ENCODE measurements at regions not wholly inside any gene's neighbourhood (a gene's known extent, or its start where the extent isn't known, plus 50 kb on each side); places are given as distances from the start of the nearest gene placed in this dataset.

DNA sequence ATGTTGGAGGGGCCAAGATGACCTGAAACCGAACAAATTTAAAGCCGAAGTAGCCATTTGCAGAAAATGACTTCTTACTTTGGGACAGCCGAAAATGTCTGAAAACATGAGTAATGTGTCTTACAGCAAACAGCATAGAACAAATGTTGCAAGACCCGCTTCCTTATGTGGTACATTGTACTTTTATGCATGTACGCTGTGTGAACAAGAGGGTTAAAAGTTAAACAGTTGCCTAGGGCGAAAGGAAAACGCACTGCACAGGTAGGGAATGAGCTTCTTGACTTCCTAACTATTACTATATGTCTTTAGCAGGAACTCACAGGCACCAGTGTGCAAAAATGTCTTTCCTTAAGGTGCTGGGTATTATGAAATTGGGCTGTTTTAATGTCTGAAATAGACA, 303.5 kb upstream of the MGMT start:
- TF ChIP-seq, protein P1, sequence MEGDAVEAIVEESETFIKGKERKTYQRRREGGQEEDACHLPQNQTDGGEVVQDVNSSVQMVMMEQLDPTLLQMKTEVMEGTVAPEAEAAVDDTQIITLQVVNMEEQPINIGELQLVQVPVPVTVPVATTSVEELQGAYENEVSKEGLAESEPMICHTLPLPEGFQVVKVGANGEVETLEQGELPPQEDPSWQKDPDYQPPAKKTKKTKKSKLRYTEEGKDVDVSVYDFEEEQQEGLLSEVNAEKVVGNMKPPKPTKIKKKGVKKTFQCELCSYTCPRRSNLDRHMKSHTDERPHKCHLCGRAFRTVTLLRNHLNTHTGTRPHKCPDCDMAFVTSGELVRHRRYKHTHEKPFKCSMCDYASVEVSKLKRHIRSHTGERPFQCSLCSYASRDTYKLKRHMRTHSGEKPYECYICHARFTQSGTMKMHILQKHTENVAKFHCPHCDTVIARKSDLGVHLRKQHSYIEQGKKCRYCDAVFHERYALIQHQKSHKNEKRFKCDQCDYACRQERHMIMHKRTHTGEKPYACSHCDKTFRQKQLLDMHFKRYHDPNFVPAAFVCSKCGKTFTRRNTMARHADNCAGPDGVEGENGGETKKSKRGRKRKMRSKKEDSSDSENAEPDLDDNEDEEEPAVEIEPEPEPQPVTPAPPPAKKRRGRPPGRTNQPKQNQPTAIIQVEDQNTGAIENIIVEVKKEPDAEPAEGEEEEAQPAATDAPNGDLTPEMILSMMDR (conservative IDR thresholded peaks at IDR 0.05; ENCODE audit: low read depth, low read length) = no peak
- no peak for DNase-seq (ENCODE audit: low read depth)
- no peak overlapping the region for H3K4me3 ChIP-seq (ENCODE audit: low read length)

DNA sequence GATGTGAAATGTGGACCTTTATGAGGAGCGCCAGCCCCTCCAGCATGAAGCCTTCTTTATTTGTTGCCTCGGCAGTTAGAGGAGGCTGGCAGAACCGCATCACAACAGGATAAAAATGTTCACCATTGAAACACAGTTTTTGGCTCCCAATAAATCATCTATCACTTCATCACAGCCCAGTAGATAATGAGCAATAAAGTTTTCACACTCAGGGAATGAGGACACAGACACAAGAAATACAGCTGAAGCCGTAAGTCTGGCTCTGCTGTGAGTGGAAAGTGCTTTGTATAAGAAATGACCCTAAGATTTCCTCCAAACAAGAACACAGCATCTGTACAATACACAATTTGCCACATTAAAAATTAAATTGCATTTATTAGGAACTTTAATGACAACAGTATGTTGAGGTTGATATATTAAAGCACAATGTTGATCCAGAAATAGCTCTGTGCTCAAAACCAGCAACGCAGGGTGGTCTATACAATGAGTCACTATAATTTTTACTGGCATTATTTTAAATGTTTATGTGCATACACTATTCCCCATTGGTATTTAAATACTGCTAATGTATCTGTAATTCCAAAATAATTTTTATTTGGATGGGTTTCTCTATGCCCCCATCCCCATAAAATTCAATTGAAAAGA, 301.8 kb upstream of the MGMT start:
- H3K4me3 ChIP-seq (ENCODE audit: low read length) = no peak overlapping the region
- DNase-seq (ENCODE audit: low read depth) = no peak
- TF ChIP-seq, protein P1 (conservative IDR thresholded peaks at IDR 0.05; ENCODE audit: low read depth, low read length) = no peak

DNA sequence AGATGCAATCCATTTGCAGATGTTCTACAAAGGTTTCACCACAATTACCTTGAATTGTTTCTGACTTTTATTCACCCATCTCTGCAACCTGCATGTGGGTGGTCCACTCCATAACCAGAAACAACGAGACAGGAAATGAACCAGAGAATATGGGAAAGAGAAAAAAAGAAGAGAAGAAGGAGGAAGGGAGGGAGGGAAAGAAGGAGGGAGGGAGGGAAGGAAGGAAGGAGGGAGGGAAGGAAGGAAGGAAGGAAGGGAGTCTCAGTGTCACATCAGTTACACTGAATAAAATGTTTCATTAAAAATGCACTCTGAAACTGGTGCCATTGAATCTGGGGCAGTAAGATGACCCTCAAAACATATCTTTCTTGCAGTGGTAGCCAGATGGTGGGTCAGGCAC, 301.3 kb upstream of the MGMT start:
- no peak for DNase-seq (ENCODE audit: low read depth)
- TF ChIP-seq, protein P1 (conservative IDR thresholded peaks at IDR 0.05; ENCODE audit: low read depth, low read length) = no peak
- no peak overlapping the region for H3K4me3 ChIP-seq (ENCODE audit: low read length)

DNA sequence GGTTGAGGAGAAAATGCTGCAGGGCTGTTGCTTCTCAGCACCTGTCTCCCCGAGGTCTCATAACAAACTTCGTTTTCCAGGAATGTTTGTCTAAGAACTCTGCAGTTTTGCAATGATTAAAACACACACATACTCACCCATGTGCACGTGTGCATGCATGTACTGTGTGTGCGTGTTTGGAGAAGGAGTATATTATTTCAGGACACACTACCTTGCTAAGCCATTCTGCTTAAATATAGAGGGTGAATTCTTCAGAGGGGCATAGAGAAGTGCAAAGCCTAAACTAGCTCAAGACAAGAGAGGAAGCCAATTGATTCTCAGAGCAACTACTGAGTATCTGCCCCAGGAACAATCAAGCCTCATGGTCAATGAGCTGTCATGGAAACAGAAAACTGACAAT, 298.4 kb upstream of the MGMT start:
- DNase-seq (ENCODE audit: low read depth) = no peak
- H3K4me3 ChIP-seq (ENCODE audit: low read length) = no peak overlapping the region
- TF ChIP-seq, protein P1 (conservative IDR thresholded peaks at IDR 0.05; ENCODE audit: low read depth, low read length) = no peak

DNA sequence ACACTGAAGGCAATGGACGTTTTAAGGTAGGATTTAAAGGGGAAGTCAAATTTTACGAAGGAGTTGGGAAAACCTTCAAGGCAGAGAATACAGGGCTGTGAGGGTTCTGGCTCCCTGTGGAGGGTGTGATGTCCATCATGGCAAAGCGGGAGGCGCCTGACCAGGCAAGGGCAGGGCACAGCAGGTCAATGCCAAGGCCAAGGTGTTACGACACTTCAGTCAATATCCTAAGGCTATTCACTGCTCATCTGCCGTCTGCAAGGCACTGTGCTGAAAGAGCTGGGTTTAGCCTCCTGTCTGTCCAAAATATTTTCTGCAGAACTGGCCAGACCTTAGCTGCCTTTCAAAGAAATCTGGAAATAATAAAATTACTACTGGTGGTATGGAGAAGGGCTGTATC, 297.9 kb upstream of the MGMT start:
- no peak for DNase-seq (ENCODE audit: low read depth)
- TF ChIP-seq, protein P1 (conservative IDR thresholded peaks at IDR 0.05; ENCODE audit: low read depth, low read length) = no peak
- no peak overlapping the region for H3K4me3 ChIP-seq (ENCODE audit: low read length)

DNA sequence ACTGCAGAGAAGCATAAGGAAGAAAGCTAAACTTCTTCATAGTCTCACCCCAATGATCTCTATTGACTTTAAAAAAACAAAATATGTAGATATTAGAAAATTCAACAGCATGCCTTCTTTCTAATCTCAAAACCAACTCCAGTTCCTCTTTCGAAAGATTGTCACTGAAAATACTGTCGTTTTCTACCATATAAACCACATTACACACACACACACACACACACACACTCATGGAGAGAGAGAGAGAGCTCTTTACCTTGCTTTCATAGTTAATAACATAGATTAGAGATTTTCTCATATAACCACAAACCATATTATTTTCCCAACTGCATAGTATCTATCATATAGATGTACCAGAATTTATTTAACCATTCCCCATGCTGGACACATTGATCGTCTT, 296.2 kb upstream of the MGMT start:
- no peak overlapping the region for H3K4me3 ChIP-seq (ENCODE audit: low read length)
- DNase-seq (ENCODE audit: low read depth) = no peak
- TF ChIP-seq, protein P1 (conservative IDR thresholded peaks at IDR 0.05; ENCODE audit: low read depth, low read length) = no peak

DNA sequence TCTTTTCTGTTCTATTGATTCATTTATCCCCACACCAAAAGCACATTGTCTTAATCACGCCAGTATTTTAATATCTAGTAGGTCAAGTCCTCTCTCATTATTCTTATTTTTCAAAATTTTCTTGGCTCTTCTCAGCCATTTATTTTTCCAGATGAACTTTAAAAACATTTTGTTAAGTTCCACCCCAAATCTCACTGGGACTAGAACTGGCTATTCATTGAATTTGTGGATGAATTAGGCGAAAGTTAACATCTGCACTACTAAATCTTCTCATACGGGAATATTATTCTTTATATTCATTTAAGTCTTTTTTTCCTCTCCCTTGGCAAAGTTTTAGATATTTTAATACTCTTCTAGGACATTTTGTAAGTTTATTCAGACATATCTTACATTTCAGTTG, 295.2 kb upstream of the MGMT start:
- no peak for DNase-seq (ENCODE audit: low read depth)
- TF ChIP-seq, protein P1 (conservative IDR thresholded peaks at IDR 0.05; ENCODE audit: low read depth, low read length) = no peak
- no peak overlapping the region for H3K4me3 ChIP-seq (ENCODE audit: low read length)
